ENCODE measurements at regions not wholly inside any gene's neighbourhood (a gene's known extent, or its start where the extent isn't known, plus 50 kb on each side); places are given as distances from the start of the nearest gene placed in this dataset.

DNA sequence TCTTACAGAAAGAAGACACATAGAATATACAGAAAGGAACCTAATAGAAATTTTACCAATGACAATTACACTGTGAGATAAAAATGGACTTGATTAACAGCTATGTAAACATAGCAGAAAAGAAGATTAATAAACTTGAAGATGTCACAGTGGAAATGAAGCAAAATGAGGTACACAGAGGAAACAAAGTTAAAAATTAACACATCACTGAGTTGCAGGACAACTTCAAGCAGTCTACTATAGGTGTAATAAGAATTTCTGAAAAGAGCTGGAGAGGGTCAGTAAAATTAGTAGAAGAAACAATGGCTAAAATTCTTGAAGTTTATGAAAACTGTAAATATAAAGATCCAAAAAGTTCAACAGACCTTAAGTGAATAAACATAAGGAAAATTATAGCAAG lies 738.7 kb downstream of the C12orf50 start:
- Mint-ChIP-seq H3K9me3 (peaks cover 0 to 3% (median 2%) of the 10 kb centered on the region in 7 donors), H3K27ac (no peak overlapping the region), H3K27me3 (ENCODE audit: low read depth in 3 of 3) (no peaks in the 10 kb centered on the region), H3K36me3 (no peaks in the 10 kb centered on the region), H3K4me3 (no peak overlapping the region), H3K4me1 (no peaks in the 10 kb centered on the region)
- no peak overlapping the region for H2AFZ ChIP-seq (ENCODE audit: insufficient read depth, low read depth, low read length, poor library complexity, severe bottlenecking)
- no peaks in the 10 kb centered on the region for H4K20me1 ChIP-seq (ENCODE audit: insufficient read depth, low read length)
- no peak for DNase-seq
- no peak overlapping the region for H3K4me3 ChIP-seq (replicated peaks in 1 of 3; ENCODE audit: low read depth in 2 of 3, low read length in 3 of 3)
- no peaks in the 10 kb centered on the region for H3K9me3 ChIP-seq (replicated peaks in 1 of 2; ENCODE audit: control insufficient read depth in 1 of 2, insufficient read depth in 1 of 2, low read length in 2 of 2)
- H3K4me1 ChIP-seq (ENCODE audit: control insufficient read depth in 1 of 2, insufficient read depth in 2 of 2, low read length in 2 of 2) = no peaks in the 10 kb centered on the region
- intact Hi-C loops (cut with micrococcal nuclease) = no loop called here
- no peaks in the 10 kb centered on the region for H3K27me3 ChIP-seq (ENCODE audit: control insufficient read depth in 2 of 2, insufficient read depth in 2 of 2, low read length in 2 of 2)
- TF ChIP-seq, protein P1, sequence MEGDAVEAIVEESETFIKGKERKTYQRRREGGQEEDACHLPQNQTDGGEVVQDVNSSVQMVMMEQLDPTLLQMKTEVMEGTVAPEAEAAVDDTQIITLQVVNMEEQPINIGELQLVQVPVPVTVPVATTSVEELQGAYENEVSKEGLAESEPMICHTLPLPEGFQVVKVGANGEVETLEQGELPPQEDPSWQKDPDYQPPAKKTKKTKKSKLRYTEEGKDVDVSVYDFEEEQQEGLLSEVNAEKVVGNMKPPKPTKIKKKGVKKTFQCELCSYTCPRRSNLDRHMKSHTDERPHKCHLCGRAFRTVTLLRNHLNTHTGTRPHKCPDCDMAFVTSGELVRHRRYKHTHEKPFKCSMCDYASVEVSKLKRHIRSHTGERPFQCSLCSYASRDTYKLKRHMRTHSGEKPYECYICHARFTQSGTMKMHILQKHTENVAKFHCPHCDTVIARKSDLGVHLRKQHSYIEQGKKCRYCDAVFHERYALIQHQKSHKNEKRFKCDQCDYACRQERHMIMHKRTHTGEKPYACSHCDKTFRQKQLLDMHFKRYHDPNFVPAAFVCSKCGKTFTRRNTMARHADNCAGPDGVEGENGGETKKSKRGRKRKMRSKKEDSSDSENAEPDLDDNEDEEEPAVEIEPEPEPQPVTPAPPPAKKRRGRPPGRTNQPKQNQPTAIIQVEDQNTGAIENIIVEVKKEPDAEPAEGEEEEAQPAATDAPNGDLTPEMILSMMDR (IDR thresholded peaks at IDR 0.05) = no peak
- H3K4me2 ChIP-seq (replicated peaks; ENCODE audit: extremely low read depth, low read length, poor library complexity, severe bottlenecking) = no peak overlapping the region
- no peaks in the 10 kb centered on the region for H3K36me3 ChIP-seq (replicated peaks in 1 of 2; ENCODE audit: control insufficient read depth in 1 of 2, insufficient read depth in 2 of 2, low read length in 2 of 2)
- H3K79me2 ChIP-seq (ENCODE audit: insufficient read depth, low read length) = no peaks in the 10 kb centered on the region
- H3K27ac ChIP-seq (ENCODE audit: low read depth in 1 of 2, low read length in 2 of 2) = no peak overlapping the region
- no peak overlapping the region for H3K9ac ChIP-seq (ENCODE audit: insufficient read depth, low read length, poor library complexity, severe bottlenecking)

DNA sequence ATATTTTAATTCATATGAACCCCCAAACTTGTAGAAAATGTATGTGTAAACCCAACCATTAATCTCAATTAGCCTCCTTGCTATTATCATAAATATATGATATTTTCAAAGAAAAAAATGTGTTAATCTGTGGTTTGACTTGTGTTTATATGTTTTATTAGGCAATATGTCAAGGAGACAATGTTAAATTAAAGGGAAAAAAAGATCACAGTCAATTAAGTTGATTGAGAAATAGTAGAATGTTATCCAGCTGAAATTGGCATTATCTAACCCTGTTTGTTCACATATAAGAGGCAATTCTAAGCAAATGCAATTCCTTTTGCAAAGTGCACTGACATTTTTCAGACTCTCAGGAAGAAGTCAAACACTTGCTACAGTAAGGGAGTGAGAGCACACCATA lies 745.3 kb downstream of the C12orf50 start:
- Histone ChIP-seq H3K27ac (ENCODE audit: low read depth in 1 of 2, low read length in 2 of 2) (no peak overlapping the region), H3K4me2 (replicated peaks; ENCODE audit: extremely low read depth, low read length, poor library complexity, severe bottlenecking) (no peak overlapping the region), H3K27me3 (ENCODE audit: control insufficient read depth in 2 of 2, insufficient read depth in 2 of 2, low read length in 2 of 2) (no peaks in the 10 kb centered on the region), H2AFZ (ENCODE audit: insufficient read depth, low read depth, low read length, poor library complexity, severe bottlenecking) (no peak overlapping the region), H3K9ac (ENCODE audit: insufficient read depth, low read length, poor library complexity, severe bottlenecking) (no peak overlapping the region), H4K20me1 (ENCODE audit: insufficient read depth, low read length) (no peaks in the 10 kb centered on the region), H3K9me3 (replicated peaks in 1 of 2; ENCODE audit: control insufficient read depth in 1 of 2, insufficient read depth in 1 of 2, low read length in 2 of 2) (no peaks in the 10 kb centered on the region), H3K36me3 (replicated peaks in 1 of 2; ENCODE audit: control insufficient read depth in 1 of 2, insufficient read depth in 2 of 2, low read length in 2 of 2) (no peaks in the 10 kb centered on the region), H3K4me3 (replicated peaks in 1 of 3; ENCODE audit: low read depth in 2 of 3, low read length in 3 of 3) (no peak overlapping the region), H3K79me2 (ENCODE audit: insufficient read depth, low read length) (no peaks in the 10 kb centered on the region), H3K4me1 (ENCODE audit: control insufficient read depth in 1 of 2, insufficient read depth in 2 of 2, low read length in 2 of 2) (no peaks in the 10 kb centered on the region)
- Mint-ChIP-seq H3K27me3 (ENCODE audit: low read depth in 3 of 3) (no peaks in the 10 kb centered on the region), H3K36me3 (no peaks in the 10 kb centered on the region), H3K9me3 (peaks cover 0 to 2% (median 0%) of the 10 kb centered on the region in 7 donors), H3K27ac (no peak overlapping the region), H3K4me1 (peaks cover 3% of the 10 kb centered on the region), H3K4me3 (no peak overlapping the region)
- intact Hi-C loops (cut with micrococcal nuclease) = no loop called here
- no peak for DNase-seq
- TF ChIP-seq, protein P1 (IDR thresholded peaks at IDR 0.05) = no peak

Data from CD14-positive monocyte (primary cell).